ENCODE measurements at regions not wholly inside any gene's neighbourhood (a gene's known extent, or its start where the extent isn't known, plus 50 kb on each side); places are given as distances from the start of the nearest gene placed in this dataset.
"Not testable (repeated sequence)": the region's sequence is repeated elsewhere in the genome, so short reads cannot be mapped to it uniquely, and the experiment has no call there.

- Mint-ChIP-seq H3K4me3 (ENCODE audit: unreplicated experiment) (no peak overlapping the region), H3K27ac (ENCODE audit: unreplicated experiment) (no peak overlapping the region), H3K4me1 (ENCODE audit: low read depth, unreplicated experiment) (no peaks in the 10 kb centered on the region), H3K27me3 (ENCODE audit: unreplicated experiment) (no peaks in the 10 kb centered on the region), H3K36me3 (ENCODE audit: unreplicated experiment) (no peaks in the 10 kb centered on the region), H3K9me3 (ENCODE audit: unreplicated experiment) (peaks cover 2% of the 10 kb centered on the region)
- DNase-seq = no peak
- TF ChIP-seq CTCF (IDR thresholded peaks at IDR 0.05; ENCODE audit: partially characterized antibody, unreplicated experiment) = no peak
Measured at GRCh38 chr2:128601298-128602037, 282.8 kb upstream of the HS6ST1 start.

GRCh38 chr2:128602038-128602698 is 283.5 kb upstream of the HS6ST1 start:
- no peak overlapping the region for H3K27ac Mint-ChIP-seq (ENCODE audit: unreplicated experiment)

GRCh38 chr2:128602699-128603101 is 284.0 kb upstream of the HS6ST1 start:
- peaks cover 2% of the 10 kb centered on the region for H3K9me3 Mint-ChIP-seq (ENCODE audit: unreplicated experiment)
- H3K4me3 Mint-ChIP-seq (ENCODE audit: unreplicated experiment) = no peak overlapping the region
- no peaks in the 10 kb centered on the region for H3K36me3 Mint-ChIP-seq (ENCODE audit: unreplicated experiment)
- peaks cover 2% of the 10 kb centered on the region for H3K4me1 Mint-ChIP-seq (ENCODE audit: low read depth, unreplicated experiment)
- H3K27me3 Mint-ChIP-seq (ENCODE audit: unreplicated experiment) = peaks cover 2% of the 10 kb centered on the region
- no peak for DNase-seq
- no peak for TF ChIP-seq CTCF (IDR thresholded peaks at IDR 0.05; ENCODE audit: partially characterized antibody, unreplicated experiment)
- no peak overlapping the region for H3K27ac Mint-ChIP-seq (ENCODE audit: unreplicated experiment)

More at GRCh38 chr2:128602038-128602698, 283.5 kb upstream of the HS6ST1 start:
- Mint-ChIP-seq H3K27me3 (ENCODE audit: unreplicated experiment) (no peaks in the 10 kb centered on the region), H3K9me3 (ENCODE audit: unreplicated experiment) (peaks cover 2% of the 10 kb centered on the region), H3K4me1 (ENCODE audit: low read depth, unreplicated experiment) (no peaks in the 10 kb centered on the region), H3K36me3 (ENCODE audit: unreplicated experiment) (no peaks in the 10 kb centered on the region), H3K4me3 (ENCODE audit: unreplicated experiment) (no peak overlapping the region)
- no peak for DNase-seq
- TF ChIP-seq CTCF (IDR thresholded peaks at IDR 0.05; ENCODE audit: partially characterized antibody, unreplicated experiment) = no peak

- H3K9me3 Mint-ChIP-seq (ENCODE audit: unreplicated experiment) = peaks cover 2% of the 10 kb centered on the region
- peaks cover 2% of the 10 kb centered on the region for H3K4me1 Mint-ChIP-seq (ENCODE audit: low read depth, unreplicated experiment)
- no peak for TF ChIP-seq CTCF (IDR thresholded peaks at IDR 0.05; ENCODE audit: partially characterized antibody, unreplicated experiment)
- H3K36me3 Mint-ChIP-seq (ENCODE audit: unreplicated experiment) = no peaks in the 10 kb centered on the region
- peaks cover 2% of the 10 kb centered on the region for H3K27me3 Mint-ChIP-seq (ENCODE audit: unreplicated experiment)
- H3K27ac Mint-ChIP-seq (ENCODE audit: unreplicated experiment) = no peak overlapping the region
- H3K4me3 Mint-ChIP-seq (ENCODE audit: unreplicated experiment) = no peak overlapping the region
- no peak for DNase-seq
Measured at GRCh38 chr2:128603411-128603924, 284.8 kb upstream of the HS6ST1 start.

- H3K36me3 Mint-ChIP-seq (ENCODE audit: unreplicated experiment) = no peaks in the 10 kb centered on the region
- no peak for TF ChIP-seq CTCF (IDR thresholded peaks at IDR 0.05; ENCODE audit: partially characterized antibody, unreplicated experiment)
- H3K27ac Mint-ChIP-seq (ENCODE audit: unreplicated experiment) = no peak overlapping the region
- H3K9me3 Mint-ChIP-seq (ENCODE audit: unreplicated experiment) = peaks cover 2% of the 10 kb centered on the region
- no peak for DNase-seq
- peaks cover 2% of the 10 kb centered on the region for H3K27me3 Mint-ChIP-seq (ENCODE audit: unreplicated experiment)
- H3K4me3 Mint-ChIP-seq (ENCODE audit: unreplicated experiment) = no peak overlapping the region
- peaks cover 2% of the 10 kb centered on the region for H3K4me1 Mint-ChIP-seq (ENCODE audit: low read depth, unreplicated experiment)
Measured at GRCh38 chr2:128604045-128604444, 285.4 kb upstream of the HS6ST1 start.

GRCh38 chr2:128604581-128604980 is 285.9 kb upstream of the HS6ST1 start:
- not testable (repeated sequence) for H3K4me1 Mint-ChIP-seq (ENCODE audit: low read depth, unreplicated experiment); DNase-seq; H3K4me3 Mint-ChIP-seq (ENCODE audit: unreplicated experiment); H3K27ac Mint-ChIP-seq (ENCODE audit: unreplicated experiment); H3K9me3 Mint-ChIP-seq (ENCODE audit: unreplicated experiment); H3K36me3 Mint-ChIP-seq (ENCODE audit: unreplicated experiment); H3K27me3 Mint-ChIP-seq (ENCODE audit: unreplicated experiment)

Measured in glutamatergic neuron (in vitro differentiated cells).